ENCODE measurements at regions not wholly inside any gene's neighbourhood (a gene's known extent, or its start where the extent isn't known, plus 50 kb on each side); places are given as distances from the start of the nearest gene placed in this dataset.

DNA sequence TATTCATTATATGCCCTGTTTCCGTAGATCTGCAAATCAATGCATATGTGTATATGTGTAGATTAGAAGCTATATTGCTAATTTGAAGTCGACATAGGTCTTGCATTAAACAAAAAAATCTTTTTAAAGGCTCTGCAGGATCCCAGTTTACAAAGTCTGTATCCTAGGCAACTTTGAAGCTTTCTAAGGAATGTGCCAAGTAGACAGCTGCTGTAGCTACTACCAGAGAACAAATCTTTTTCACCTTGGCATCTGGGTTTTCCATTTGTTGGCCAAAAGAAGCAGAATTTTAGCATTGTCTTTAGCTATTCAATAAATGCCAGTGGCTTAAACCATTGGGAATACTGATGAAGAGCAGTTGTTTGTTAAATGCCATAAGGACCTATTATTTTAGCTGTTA lies 88.0 kb downstream of the NAA11 start:
- TF ChIP-seq, protein P1, sequence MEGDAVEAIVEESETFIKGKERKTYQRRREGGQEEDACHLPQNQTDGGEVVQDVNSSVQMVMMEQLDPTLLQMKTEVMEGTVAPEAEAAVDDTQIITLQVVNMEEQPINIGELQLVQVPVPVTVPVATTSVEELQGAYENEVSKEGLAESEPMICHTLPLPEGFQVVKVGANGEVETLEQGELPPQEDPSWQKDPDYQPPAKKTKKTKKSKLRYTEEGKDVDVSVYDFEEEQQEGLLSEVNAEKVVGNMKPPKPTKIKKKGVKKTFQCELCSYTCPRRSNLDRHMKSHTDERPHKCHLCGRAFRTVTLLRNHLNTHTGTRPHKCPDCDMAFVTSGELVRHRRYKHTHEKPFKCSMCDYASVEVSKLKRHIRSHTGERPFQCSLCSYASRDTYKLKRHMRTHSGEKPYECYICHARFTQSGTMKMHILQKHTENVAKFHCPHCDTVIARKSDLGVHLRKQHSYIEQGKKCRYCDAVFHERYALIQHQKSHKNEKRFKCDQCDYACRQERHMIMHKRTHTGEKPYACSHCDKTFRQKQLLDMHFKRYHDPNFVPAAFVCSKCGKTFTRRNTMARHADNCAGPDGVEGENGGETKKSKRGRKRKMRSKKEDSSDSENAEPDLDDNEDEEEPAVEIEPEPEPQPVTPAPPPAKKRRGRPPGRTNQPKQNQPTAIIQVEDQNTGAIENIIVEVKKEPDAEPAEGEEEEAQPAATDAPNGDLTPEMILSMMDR (IDR thresholded peaks at IDR 0.05; ENCODE audit: insufficient read depth, low read length) = no peak
- H3K4me3 ChIP-seq (ENCODE audit: low read depth, low read length) = no peak overlapping the region
- DNase-seq (ENCODE audit: low read depth) = no peak

DNA sequence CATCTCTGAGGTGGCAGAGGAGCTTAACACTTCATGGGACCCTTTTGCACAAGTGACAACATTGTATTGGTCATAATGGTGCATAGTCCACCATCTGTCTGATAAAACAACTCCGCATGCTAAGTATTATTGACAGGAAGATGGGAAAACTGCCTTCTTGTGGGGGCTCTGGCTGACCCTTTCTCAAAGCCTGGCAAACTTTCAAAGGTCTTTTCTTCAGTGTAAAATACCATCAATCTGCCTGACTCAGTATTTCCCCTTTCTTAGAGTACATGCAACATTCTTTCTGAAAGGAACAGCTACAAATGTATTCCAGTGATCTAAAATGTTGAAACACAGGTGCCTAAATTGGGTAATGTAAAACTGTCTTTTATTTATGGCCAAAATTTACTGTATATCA lies 89.1 kb downstream of the NAA11 start:
- TF ChIP-seq, protein P1 (IDR thresholded peaks at IDR 0.05; ENCODE audit: insufficient read depth, low read length) = no peak
- DNase-seq (ENCODE audit: low read depth) = no peak

DNA sequence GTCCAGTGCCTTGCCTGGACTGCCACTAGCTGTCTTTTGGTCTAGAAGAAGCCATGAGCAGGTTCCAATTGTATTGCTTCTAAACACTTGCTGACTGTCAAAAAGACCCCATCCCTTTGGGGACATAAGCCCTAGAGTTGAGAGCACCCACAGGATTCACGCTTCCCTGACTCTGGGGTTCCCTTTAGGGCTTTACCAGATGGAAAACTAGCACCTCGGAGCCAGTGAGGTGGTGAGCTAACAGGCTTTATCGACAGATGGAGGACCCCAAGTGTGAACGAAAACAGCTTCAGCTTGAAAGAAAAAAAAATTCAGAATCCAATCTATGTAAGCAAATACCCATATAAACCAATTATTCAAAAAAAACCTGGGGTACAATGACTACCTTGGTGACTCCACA lies 90.8 kb downstream of the NAA11 start:
- no peak for DNase-seq (ENCODE audit: low read depth)
- no peak overlapping the region for H3K4me3 ChIP-seq (ENCODE audit: low read depth, low read length)
- TF ChIP-seq, protein P1 (IDR thresholded peaks at IDR 0.05; ENCODE audit: insufficient read depth, low read length) = no peak

More for the DNA sequence above, 89.1 kb downstream of the NAA11 start:
- no peak overlapping the region for H3K4me3 ChIP-seq (ENCODE audit: low read depth, low read length)

DNA sequence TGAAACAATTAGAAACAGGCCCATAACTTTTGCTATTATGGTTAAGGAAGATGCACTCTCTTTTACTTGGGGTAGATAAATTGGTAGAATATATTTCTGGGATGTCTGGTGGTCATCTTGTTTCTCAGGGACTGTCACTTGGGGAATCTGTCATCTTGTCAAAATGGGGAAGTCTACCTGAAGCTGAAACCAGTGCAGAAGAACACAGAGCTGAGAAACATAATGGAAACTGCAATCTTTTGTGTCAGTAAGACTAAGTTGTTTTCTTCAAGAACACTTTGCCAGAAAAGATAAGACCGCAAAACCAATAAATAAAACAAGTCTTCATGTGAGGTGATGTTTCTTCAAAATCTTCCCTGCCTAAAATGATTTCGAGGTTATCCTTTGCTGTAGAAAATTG lies 92.0 kb downstream of the NAA11 start:
- no peak overlapping the region for H3K4me3 ChIP-seq (ENCODE audit: low read depth, low read length)
- DNase-seq (ENCODE audit: low read depth) = no peak

DNA sequence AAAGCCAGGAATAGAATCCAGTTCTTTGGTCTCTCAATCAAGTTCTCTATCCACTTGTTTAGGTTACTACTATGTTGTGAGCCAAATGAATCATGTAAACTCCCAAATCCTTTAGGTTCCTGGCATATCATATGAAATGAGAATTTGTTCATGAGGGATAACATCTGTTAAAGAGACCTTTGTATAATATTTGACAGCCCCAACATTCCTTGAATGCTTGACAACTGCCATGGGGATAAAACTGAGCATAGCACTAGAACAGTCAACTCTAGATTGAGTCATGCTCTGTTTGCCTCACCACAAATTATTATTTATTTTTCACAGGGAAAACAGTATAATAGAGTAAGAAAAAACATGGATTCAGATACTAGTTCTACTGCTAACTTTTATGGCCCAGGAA lies 93.3 kb downstream of the NAA11 start:
- TF ChIP-seq, protein P1 (IDR thresholded peaks at IDR 0.05; ENCODE audit: insufficient read depth, low read length) = no peak
- no peak overlapping the region for H3K4me3 ChIP-seq (ENCODE audit: low read depth, low read length)
- DNase-seq (ENCODE audit: low read depth) = no peak

More for the DNA sequence above, 92.0 kb downstream of the NAA11 start:
- TF ChIP-seq, protein P1 (IDR thresholded peaks at IDR 0.05; ENCODE audit: insufficient read depth, low read length) = no peak

DNA sequence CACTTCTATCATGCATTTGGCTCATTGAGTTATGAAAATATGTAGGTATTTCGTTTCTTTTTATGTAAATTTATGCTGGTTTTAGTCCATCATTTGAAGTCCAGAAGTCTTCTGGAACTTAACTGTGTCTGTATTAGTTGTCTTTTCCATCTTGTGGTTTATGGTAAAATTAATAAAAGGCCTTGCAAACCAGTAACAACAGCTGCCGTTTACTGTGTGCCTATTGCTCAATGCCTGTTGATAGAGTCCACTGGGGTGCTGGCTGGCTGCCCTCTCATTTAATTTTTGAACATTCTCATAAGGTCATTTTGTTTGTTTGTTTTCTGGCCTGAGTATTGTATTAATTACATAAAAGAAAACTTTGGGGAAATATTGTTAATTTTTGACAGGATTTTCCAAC lies 98.0 kb downstream of the NAA11 start:
- TF ChIP-seq, protein P1 (IDR thresholded peaks at IDR 0.05; ENCODE audit: insufficient read depth, low read length) = no peak
- no peak overlapping the region for H3K4me3 ChIP-seq (ENCODE audit: low read depth, low read length)
- DNase-seq (ENCODE audit: low read depth) = no peak

DNA sequence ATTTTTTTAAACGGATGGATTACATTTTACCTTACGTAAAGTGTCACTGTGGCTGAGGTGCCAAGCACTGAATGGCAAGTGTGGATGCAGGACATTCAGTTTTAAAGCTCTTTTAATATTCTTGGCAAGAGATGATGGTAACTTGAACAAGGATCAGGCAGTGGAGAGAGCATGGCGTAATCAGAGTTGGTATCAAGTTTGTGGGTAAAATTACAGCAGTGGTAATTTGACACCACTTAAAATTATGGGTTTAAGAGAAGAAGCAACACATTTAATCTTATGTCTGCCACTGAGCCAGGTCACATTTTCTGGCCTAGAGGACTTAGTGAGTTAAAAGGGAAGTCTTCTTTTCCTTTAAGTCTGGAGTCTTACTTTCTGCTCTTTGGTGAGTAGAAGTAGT lies 100.5 kb downstream of the NAA11 start:
- no peak for DNase-seq (ENCODE audit: low read depth)
- TF ChIP-seq, protein P1 (IDR thresholded peaks at IDR 0.05; ENCODE audit: insufficient read depth, low read length) = no peak

More for the DNA sequence above, 100.5 kb downstream of the NAA11 start:
- no peak overlapping the region for H3K4me3 ChIP-seq (ENCODE audit: low read depth, low read length)
